ENCODE measurements at regions not wholly inside any gene's neighbourhood (a gene's known extent, or its start where the extent isn't known, plus 50 kb on each side); places are given as distances from the start of the nearest gene placed in this dataset.

DNA sequence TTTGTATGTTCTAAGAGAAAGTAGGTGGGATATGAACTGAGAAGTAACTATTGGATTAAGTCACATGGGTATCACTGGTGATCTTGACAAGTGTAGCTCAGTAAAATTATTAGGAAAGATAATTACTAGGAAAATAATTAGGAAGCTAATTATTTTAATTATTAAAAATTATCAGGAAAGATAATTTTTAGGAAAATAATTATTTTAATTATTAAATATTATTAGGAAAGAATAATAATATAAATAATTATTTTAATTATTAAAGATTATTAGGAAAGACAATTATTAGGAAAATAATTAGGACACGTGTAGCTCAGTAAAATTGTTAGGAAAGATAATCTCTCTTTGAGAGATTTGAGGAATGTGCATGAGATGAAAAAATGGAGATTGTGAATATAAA, 623.4 kb upstream of the PIK3C3 start:
- no peak for DNase-seq

DNA sequence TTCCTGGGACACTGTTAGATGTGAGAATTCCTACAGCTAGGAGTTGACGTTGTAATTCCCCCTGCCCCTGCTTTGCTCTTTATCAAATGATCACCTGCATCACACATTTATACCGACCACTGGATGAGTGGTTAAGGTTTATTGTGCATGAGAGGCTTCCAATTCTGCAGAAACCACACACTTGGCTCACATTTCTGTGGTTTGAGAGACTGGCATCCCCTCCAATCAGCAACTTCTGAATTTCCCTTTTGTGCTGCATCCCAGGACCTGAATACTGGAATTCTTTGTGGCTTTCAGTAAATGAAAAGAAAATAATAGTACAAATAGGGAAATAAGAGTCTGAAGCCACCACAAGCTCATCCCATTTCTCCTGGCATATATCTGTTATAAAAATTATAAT, 628.7 kb upstream of the PIK3C3 start:
- no peak for DNase-seq

DNA sequence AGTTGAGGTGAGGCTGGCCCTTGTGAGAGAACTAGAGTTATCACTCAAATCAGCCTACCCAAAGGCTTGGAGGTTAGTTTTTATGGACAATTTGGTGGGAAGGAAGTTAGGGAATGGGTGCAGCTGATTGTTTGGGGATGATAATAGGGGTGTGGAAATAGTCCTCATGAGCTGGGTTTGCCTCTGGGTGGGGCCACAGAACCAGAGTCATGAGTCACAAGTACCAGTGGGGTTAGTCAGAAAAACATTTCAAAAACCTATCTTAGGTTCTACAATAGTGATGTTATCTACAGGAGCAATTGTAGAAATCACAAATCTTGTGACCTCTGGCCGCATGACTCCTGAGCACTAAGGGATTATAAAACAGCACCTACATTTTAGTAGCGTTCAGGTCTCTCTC, 630.1 kb upstream of the PIK3C3 start:
- DNase-seq, result no peak

DNA sequence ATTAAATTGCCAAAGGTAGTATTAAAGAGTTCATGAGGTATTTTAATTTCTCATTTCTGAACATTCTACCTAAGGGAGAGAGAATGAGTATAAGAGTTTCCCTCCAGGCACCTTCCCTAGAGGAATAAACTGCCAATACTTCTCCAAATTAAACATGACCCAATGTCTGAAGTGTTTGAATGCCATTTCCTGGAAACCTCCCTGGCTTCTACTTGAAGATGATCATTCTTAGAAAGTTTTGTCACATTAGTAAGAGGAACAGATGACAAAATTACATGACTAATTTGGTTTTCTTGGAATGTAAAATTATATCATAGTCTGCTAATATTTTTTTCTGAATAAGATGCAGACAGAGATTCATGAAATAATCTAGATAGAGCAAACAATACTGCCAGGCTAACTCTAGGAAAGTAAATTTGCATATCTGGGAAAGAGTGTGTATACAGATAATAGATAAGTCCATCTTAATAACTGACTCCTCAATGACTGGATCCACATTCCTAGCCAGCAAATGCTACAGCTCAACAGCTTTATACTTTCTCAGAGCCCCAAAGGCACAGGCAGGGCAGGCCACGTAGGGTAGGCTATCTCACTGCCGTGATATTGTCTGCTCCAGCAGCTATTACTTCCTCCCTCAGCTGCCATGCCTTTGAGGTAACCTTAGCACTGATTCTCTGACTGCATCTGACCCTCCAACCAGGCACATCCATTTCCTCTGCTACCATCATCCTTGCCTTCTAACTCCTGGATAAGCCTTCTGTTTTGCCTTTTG, 630.8 kb upstream of the PIK3C3 start:
- DNase-seq, result no peak

DNA sequence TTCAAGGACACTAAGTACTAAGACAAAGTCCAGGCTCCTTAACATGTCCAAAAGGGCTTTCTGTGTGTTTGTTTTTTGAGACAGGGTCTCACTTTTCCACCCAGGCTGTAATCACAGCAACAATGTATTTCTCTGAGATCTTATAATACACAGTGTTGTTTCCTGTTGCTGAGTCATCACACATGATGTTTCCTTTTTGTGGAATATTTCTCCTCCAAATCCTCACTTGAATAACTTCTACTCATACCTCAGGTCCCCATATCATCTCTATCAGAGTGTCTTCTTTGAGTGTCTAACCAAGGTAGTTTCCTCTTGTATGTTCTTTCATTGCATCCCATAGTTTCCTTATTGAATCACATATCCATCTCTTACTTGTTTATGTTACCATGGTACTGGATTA, 632.0 kb upstream of the PIK3C3 start:
- no peak for DNase-seq

DNA sequence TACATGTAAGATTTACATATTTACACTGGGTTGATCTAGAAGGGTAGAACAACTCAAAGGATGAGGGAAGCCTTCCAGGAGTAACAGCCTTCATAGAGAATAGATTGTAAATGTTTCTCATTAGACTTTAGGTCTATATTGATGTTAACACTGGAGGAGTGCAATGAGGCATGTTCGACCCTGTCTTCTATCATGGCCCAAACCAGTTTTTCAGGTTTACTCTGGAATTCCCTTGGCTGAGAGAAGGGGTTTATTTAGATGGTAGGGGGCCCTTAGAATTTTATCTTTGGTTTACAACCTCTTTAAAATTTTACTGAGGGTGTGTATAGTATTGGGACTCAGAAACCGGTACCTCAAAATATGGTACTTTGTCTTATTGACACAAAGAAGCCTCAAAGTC, 634.9 kb upstream of the PIK3C3 start:
- DNase-seq, result no peak

DNA sequence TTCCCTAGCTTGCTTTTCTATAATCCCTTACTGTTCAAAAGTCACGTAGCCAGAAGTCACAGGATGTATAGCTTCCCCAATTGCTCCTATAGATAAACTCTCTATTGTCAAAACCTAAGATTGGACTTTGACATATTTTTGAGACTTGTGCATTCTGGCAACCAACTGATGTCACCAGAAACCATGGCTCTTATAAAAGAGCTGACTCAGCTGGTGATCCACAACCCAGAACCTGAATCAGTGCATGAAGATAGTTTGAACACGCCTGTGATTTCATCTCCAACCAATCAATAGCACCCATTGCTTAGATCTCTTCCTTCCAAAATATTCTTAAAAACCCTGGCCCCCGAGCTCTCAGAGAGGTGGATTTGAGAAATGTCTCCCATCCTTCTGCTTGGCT, 639.9 kb upstream of the PIK3C3 start:
- no peak for DNase-seq

DNA sequence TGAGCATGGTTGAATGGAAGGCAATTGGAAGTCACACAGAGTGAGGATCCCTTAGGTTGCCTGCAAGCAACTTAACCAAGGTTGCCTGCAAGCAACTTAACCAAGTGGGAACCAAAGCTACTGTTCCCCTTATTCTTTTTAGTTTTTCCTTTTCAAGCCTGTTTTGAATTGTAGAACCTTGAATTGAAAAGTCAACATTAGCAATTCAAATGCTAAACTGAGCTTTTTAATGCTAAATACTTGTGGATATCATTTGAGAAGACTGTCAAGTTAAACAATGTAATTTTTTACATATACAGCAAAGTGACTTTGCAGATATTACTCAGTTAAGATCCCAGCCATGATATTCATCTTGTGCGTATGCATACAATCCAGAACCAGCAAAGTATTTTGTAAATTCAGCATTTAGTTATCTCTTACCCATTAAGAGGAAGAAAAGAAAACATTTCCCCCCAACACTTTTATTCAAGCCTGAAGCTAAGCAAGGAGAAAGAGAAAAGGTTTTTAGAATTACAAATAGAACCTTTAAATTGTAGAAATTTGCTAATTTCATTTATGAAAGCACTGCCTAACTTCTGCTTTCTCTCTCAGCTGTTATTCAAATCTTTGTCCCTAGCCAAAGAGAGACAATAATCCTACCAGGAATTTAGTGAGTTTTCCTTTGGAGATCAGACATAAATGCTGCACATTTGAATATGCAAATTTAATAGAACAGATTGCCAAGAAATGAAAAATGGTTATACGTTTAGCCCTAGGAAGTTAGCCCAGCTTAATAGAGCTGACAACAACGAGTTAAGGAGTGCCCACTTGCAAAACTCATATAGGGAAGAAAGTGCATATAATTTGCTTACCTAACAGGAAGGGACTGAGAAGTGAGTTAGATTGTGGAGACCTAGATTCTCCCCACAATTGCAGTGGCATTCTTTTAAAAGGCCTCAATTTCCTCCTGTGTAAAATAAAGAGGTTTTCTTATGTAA, 643.2 kb upstream of the PIK3C3 start:
- DNase-seq, result no peak

DNA sequence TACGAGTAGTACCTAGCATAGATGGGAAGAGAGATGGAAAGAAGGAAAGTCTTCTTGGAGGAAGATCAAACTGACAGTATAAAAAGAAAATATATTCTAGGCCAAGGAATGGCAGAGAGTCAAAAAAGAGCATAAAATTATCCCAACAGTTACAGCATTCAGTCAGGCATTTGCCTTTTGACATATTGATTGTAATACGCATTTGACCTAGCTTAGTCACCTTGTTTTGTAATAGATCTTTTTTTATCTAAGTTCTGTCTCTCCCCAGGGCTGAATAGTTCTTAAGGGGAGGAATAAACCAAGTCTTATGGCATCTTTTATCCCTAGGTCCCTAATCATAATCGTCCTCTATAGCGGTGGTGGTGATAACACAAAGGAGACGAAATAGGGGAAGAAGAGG, 657.3 kb upstream of the PIK3C3 start:
- DNase-seq, result no peak

DNA sequence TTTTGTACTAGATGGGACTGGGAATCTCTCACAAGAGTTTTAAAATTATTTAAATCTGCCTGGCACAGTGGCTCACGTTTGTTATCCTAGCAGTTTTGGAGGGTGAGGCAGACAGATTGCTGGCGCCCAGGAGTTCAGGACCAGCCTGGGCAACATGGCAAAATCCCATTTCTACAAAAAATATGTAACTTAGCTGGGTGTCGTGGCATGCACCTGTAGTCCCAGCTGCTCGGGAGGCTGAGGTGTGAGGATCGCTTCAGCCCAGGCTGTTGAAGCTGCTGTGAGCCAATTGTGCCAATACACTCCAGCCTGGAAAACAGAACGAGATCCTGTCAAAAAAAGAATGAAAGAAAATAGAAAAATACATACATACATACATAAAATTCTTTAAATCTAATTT, 685.7 kb upstream of the PIK3C3 start:
- no peak for DNase-seq

DNA sequence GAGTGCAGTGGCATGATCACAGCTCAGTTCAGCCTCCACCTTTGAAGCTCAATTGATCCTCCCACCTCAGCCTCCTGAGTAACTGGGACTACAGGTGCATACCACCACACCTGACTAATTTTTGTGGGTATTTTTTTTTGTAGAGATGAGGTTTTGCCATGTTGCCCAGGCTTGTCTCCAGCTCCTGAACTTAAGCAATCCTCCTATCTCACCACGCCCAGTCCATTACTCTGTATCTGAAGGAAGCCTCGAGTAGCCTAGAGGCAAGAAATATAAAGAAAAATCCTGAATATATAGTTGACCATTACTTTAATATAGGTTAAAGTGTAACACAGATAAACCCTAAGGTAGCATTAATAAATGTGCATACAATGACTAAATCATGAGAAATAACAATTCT, 686.8 kb upstream of the PIK3C3 start:
- no peak for DNase-seq

DNA sequence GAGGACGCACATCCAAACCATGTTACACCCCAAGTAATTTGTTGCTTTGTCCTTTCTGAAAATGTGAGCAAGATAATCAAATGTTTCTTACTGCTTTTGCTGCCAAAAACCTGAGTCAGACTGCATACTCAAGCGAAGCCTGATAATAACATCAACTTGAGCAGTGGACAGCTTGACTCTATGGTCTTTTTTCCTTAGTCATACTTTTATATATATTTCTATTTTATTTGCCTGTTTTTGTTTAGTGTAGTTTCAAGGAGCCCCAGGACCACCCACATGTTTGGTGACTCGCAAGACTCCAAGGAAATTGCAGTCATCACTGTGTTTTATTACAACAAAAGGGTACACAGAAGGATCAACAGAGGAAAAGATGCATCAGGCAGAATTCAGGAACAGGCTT, 688.4 kb upstream of the PIK3C3 start:
- no peak for DNase-seq

DNA sequence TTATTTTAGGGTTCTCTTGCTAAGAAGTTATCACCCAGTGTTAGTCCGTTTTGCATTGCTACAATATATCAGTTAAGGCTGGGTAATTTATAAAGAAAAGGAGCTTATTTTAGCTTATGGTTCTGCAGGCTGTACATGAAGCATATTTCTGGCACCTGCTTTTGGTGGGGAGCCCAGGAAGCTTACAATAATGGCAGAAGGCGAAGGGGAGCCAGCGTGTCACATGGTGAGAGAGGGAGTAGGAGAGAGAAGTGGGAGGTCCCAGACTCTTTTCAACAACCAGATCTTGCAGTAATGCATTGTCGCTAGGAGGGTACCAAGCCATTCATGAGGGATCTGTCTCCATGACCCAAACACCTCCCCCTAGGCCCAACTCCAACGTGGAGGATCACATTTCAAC, 688.8 kb upstream of the PIK3C3 start:
- no peak for DNase-seq

DNA sequence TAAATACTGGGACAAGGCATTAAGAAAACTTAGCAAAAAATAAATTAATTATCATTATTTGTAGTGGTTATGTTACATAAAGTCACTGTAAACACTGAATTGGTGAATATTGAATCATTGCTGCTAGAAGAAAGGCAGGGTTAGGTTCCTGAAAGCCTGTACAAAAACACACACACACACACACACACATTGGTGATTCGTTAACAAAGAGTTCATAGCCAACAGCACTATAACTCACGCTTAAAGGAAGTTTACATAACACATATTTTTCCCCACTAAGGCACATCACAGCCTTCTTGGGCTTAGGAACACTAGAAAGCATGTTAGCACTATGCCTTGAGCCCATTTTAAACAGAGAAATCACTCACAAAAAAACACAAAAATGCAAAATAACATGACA, 690.0 kb upstream of the PIK3C3 start:
- no peak for DNase-seq

DNA sequence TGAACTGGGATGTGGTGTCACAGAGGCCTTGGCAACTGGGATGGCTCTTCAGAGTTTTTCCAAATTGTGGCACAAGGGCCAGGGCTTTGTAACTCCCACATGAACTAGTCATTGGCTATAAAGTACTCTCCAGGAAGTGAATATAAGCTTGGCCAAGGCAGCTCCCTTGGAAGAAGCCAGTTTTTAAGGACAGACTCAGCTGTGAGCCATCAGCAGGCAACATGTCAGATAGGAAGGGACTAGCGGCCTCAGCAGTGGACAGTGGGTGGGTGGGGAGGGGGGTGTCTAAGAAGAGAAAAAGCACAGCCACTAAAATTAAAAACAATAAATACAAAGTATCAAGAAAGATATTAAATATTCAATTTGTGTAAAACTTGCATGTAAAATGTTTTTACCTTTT, 691.1 kb upstream of the PIK3C3 start:
- DNase-seq, result no peak

DNA sequence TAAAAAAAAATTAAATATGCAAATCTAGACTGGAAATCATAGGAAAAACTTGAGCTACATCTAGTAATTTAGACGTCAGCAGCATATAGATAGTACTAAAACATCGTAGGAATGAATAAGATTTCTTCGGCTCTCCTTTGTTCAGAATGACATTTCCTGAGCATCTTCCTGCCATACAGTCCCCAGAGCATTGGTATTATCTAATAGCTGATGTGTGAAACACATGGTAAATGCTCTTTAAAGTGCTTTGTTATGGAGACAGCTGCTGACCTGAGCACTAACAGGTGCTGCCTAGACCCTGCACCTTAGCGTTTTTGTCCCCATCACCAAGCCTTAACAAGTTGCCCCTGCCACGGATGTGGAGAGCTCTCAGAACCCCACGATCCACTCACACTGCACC, 692.3 kb upstream of the PIK3C3 start:
- DNase-seq, result no peak

DNA sequence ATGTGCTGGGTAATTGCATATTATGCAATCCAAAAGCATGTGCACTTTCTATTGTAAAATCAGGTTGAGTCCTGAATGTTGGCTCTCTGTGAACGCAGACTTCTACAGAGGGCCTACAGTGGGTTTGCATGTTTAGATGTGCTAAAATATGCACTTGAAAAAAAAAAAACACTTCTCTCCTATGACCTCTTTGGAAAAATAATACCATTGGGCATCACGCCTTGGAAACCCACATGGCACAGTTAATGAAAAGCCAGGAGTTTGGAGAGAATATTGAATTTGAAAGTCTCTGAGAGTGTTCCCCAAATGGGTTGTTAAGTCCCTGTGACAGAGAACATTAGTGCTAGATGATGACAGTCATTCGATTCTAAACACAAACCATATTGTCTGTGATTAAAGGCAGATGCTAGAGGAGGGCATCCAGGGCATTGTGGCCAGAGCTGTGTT, 710.4 kb upstream of the PIK3C3 start:
- no peak for DNase-seq

DNA sequence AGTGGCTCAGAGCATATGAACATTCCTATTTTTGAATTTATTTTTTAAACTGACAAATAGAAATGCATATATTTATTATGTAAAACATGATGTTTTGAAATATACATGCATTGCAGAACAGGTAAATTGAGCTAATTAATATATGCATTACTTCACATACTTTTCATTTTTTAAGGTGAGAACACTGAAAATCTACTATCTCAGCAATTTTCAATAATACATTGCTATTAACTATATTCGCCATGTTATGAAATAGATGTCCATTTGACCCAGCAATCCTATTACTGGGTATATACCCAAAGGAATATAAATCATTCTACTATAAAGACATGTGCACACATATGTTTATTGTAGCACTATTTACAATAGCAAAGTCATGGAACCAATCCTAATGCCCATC, 717.7 kb upstream of the PIK3C3 start:
- DNase-seq, result no peak

DNA sequence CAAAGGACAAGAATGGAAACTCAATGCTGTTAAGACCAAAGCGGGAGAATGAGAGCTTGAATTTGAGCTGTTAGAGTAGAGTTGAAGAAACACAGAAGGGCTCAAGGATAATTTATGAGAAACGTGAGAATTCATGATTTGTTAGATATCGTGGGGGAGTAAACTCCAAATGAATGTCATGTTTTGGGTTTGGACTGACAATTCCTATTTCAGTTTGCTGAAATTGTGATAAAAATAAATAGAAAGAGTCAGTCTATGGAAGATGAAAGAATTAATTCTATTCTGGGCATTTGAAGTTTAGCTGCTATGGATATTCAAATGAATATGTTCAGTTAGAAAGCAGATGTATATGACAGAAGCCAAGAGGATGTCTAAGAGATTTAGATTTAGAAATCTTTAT, 723.4 kb upstream of the PIK3C3 start:
- no peak for DNase-seq

DNA sequence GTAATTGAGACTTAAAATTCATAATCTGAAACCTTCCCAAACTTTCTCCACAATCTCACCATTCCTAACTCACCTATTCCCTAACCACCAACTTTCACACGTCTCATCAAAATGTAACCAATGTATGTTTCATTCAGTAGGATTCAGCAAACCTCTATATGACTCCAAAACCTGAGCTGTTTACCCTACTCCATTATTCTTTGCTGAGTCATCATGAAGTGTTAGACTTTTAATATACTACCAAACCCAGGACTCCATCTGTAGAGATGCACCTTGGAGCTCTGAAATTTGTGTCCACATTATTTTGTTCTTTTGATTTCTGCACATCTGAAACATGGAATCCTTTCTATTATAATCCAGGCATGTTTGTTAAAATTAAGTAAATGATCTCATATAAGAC, 727.0 kb upstream of the PIK3C3 start:
- no peak for DNase-seq

DNA sequence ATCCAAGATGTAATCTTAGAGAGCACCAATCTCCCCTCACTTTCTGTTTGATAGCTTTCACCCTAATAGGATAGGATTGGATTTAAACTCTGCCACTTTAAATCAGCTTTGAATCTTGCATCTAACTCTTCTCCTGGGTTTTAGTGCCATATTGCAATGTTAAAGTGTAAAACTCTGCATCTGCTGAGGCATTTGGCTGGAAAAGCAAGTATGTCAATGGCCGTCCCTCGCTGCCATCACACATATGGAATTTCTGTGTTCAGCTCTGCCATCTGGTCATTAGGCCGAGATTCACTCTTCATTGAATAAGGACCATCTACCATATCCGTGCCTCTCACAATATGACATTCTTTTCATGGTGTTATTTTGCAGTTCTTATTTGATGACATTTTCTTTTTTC, 728.1 kb upstream of the PIK3C3 start:
- DNase-seq, result no peak

DNA sequence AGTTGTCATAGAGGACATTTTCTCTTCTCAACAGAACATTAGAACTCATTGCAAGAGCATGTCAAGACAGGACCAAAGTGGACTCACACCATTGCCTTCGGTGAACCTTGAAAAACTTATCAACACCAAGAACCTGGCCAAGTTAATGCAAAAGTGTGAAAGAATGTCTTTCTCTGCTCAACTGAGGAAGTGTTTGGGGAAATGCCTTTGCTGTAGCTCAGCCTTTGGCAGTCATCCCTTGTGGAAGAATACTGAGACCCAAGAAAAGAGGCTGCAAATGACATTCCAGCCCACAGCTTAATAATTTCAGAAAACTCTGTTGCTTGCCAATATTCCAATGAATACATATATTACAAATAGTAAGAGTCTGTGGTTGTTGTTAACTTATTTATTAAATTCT, 728.8 kb upstream of the PIK3C3 start:
- DNase-seq, result no peak

DNA sequence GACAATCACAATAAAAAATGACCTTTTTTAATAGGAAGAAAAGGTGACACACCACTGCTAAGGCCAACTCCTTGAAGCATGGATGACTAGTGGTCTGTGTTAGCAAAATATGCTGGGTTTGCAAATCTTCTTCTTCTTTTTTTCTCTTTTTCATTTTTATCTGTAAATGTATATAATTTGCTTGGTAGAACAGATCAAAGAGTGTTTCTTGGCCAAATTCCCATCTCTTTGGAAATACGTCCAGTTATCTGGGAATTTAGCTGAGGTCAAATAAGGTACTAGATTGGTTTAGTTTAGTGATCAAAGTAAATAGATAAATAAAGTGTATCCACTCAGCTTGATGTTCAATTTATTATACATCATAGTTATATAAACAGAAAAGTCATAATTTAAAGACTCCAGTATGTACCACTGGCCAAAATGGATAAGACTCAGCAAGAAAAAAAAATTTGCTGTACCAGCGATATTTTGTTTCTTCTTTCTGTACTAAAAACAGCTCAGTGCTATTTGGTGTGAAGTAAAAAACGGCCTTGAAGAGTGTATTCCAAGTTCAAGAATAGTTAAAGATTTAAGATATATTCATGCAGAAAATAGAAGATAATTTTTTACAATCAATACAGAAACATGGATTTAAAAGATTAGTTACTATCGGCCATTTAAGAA, 738.6 kb upstream of the PIK3C3 start:
- no peak for DNase-seq

DNA sequence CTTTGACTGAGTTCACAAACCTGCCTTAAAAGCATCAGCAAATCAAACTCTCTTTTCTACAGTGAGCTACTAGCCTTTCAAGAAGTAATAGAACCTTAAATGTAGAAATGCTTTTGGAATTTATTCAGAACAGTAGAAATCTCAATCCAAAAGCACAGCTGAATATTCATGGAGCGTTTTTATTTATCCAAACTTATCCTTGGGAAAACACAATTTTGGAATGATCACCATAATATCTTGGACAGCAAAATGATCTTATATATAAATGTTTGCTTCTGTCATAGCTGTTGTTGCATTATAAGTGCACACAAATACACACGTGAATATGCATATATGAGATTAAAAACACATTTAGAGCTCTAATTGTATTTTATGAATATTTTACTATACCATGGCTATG, 747.3 kb upstream of the PIK3C3 start:
- no peak for DNase-seq
